Left ventricle myocardium inferior (tissue), 1 donor: ENCODE measurements at regions not wholly inside any gene's neighbourhood (a gene's known extent, or its start where the extent isn't known, plus 50 kb on each side); places are given as distances from the start of the nearest gene placed in this dataset.

Experiments
- DNase-seq: peaks from one replicate; pipeline ENCODE4 v3.0.0-alpha.2; 2020
- H3K27ac ChIP-seq: fragments of 200-600 bp; replicated peaks from 2 replicates; pipeline ENCODE4 v1.8.0; 2021
- H3K27me3 ChIP-seq: fragments of 200-600 bp; 2 replicates; pipeline ENCODE4 v1.8.0; 2021; ENCODE audit warnings: low read depth
- H3K36me3 ChIP-seq: fragments of 200-600 bp; 2 replicates; pipeline ENCODE4 v1.8.0; 2021
- H3K4me1 ChIP-seq: fragments of 200-600 bp; 2 replicates; pipeline ENCODE4 v1.8.0; 2021
- H3K4me3 ChIP-seq: fragments of 200-600 bp; 2 replicates; pipeline ENCODE4 v1.8.0; 2021; ENCODE audit warnings: mild to moderate bottlenecking, moderate library complexity
- H3K9me3 ChIP-seq: fragments of 200-600 bp; replicated peaks from 2 replicates; pipeline ENCODE4 v1.8.0; 2021
- intact Hi-C: fragments of 100-400 bp; cut with micrococcal nuclease; formaldehyde crosslinking; loops from one replicate; pipeline ENCODE4 v1.11.0; 2022
- TF ChIP-seq, protein P1 (sequence below): fragments of 200-600 bp; IDR thresholded peaks from 2 replicates; pipeline ENCODE4 v1.8.0; 2021; ENCODE audit warnings: antibody characterized with exemption, mild to moderate bottlenecking, borderline replicate concordance
- donor health status: DM: no; HTN: yes; CAD: no; lungs with severe emphysema.

DNA sequence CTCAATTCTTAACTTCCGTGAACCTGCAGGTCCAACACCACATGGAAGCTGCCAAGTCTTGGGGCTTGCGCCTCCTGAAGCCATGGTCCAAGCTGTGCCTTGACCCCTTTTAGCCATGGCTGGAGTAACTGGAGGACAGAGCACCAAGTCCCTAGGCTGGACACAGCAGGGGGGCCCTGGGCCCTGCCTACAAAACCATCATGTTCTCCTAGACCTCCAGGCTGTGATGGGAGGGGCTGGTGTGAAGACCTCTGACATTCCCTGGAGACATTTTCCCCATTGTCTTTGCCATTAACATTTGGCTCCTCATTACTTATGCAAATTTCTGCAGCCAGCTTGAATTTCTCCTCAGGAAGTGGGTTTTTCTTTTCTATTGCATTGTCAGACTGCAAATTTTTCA lies 570.1 kb downstream of the FSCB start:
- Histone ChIP-seq H3K9me3 (peaks cover 21% of the 10 kb centered on the region), H3K36me3 (no peaks in the 10 kb centered on the region), H3K4me3 (no peak overlapping the region), H3K4me1 (no peaks in the 10 kb centered on the region), H3K27me3 (no peaks in the 10 kb centered on the region), H3K27ac (no peak overlapping the region)
- intact Hi-C loops: no loop called here
- TF ChIP-seq, protein P1, sequence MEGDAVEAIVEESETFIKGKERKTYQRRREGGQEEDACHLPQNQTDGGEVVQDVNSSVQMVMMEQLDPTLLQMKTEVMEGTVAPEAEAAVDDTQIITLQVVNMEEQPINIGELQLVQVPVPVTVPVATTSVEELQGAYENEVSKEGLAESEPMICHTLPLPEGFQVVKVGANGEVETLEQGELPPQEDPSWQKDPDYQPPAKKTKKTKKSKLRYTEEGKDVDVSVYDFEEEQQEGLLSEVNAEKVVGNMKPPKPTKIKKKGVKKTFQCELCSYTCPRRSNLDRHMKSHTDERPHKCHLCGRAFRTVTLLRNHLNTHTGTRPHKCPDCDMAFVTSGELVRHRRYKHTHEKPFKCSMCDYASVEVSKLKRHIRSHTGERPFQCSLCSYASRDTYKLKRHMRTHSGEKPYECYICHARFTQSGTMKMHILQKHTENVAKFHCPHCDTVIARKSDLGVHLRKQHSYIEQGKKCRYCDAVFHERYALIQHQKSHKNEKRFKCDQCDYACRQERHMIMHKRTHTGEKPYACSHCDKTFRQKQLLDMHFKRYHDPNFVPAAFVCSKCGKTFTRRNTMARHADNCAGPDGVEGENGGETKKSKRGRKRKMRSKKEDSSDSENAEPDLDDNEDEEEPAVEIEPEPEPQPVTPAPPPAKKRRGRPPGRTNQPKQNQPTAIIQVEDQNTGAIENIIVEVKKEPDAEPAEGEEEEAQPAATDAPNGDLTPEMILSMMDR: no peak
- DNase-seq: no peak

DNA sequence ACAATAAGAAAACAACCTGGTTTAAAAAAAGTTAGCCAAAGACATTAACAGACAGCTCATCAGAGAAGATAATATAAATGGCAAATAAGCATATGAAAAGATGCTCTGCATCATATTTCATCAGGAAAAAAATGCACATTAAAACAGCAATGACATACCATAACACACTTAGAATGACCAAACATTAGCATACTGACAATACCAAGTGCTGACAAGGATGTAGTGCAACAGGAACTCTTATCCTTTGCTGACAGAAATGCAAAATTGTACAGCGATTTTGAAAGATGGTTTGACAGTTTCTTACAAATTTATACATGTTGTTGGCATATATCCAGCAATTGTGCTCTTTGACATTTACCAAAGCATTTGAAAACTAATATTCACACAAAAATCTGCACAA lies 573.0 kb downstream of the FSCB start:
- peaks cover 17% of the 10 kb centered on the region for H3K9me3 ChIP-seq
- H3K4me3 ChIP-seq: no peak overlapping the region
- no peaks in the 10 kb centered on the region for H3K27me3 ChIP-seq
- TF ChIP-seq, protein P1: no peak
- intact Hi-C loops: no loop called here
- no peak overlapping the region for H3K27ac ChIP-seq
- no peak for DNase-seq
- H3K4me1 ChIP-seq: no peaks in the 10 kb centered on the region
- no peaks in the 10 kb centered on the region for H3K36me3 ChIP-seq

DNA sequence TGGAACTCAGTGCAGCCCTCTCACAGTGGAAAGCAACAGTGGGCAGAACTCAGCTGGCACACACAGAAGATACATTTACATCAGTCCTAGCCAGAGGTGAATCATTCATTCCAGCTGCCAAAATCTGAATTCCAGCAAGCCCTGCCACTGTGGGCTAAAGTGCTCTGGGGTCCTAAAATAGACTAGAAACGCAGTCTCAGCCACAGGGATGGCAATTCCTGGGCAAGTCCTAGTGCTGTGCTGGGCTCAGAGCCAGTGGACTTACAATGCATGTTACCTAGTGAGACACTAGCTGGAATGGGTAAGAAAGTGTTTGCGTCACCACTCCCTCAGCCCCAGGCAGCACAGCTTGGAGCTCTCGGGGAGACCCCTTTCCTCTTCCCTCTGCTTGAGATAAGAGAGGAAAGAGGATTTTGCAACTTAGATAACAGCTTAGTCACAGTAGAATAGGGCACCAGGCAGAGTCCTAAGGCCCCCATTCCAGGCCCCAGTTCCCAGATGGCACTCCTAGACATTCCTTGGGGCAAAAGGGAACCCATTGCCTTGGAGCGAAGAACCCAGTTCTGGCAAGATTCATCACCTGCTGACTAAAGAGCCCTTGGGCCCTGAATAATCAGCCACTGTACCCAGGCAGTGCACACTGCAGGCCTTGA lies 592.9 kb downstream of the FSCB start:
- no peak for DNase-seq
- Histone ChIP-seq H3K4me3 (no peak overlapping the region), H3K36me3 (no peaks in the 10 kb centered on the region), H3K9me3 (peaks cover 6% of the 10 kb centered on the region), H3K4me1 (no peaks in the 10 kb centered on the region), H3K27me3 (no peaks in the 10 kb centered on the region), H3K27ac (no peak overlapping the region)
- intact Hi-C loops: no loop called here
- TF ChIP-seq, protein P1: no peak

DNA sequence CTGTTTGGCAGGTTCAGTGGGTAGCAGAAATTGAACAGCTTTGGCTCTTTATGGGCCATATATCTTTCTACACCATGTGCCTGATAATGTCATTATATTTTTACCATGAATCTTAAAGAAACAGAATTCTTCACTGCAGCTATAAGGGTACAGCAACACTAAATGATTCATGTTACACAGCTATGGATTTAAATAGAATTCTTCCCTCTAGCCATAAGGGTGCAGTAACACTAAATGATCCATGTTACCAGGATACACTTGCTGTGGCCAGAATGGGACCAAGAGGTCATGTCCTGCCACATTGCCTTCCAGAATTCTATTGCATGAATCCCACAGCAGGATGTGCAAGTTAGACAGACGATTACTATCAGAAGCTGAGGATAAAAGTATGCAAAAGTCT lies 603.9 kb downstream of the FSCB start:
- TF ChIP-seq, protein P1: no peak
- H3K27me3 ChIP-seq: no peaks in the 10 kb centered on the region
- peaks cover 5% of the 10 kb centered on the region for H3K9me3 ChIP-seq
- intact Hi-C loops: no loop called here
- H3K27ac ChIP-seq: no peak overlapping the region
- no peak overlapping the region for H3K4me3 ChIP-seq
- no peak for DNase-seq
- no peaks in the 10 kb centered on the region for H3K36me3 ChIP-seq
- H3K4me1 ChIP-seq: no peaks in the 10 kb centered on the region

DNA sequence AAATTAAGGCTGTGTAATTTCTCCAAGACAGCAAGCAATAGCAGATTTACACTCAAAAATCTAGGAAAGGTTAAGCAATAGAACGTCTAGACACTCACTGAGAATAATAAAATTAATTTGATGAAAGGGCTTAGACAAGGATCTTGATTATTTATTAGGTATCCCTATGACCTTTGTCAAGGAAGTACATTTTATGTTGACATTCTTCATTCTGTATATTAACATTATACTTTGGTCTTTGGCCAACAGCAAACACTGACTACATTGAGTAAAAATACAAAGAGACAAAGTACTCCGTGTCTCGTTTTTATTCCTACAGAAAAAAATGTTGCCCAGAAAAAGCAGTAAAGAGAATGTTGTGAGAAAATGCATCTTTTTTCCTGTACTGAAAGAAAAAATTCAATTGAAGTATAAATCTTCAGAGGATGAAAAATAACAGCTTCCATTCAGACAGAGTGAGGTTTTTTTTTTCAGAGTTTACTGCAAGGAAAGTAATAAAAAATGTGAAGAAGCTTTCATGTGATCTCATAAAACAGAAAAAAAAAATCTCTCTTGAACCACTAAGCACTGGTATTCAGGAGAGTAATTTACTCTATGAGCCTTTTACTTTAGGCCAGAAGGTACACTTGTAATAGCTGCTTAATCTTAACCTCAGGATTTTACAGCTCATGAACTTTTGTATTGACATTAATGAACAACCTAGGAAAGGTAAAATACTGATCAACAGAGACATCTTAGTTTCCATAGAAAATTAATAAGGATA lies 605.0 kb downstream of the FSCB start:
- H3K4me3 ChIP-seq: no peak overlapping the region
- no peaks in the 10 kb centered on the region for H3K36me3 ChIP-seq
- H3K27me3 ChIP-seq: no peaks in the 10 kb centered on the region
- TF ChIP-seq, protein P1: no peak
- peaks cover 5% of the 10 kb centered on the region for H3K9me3 ChIP-seq
- intact Hi-C loops: no loop called here
- no peak for DNase-seq
- H3K27ac ChIP-seq: no peak overlapping the region
- no peaks in the 10 kb centered on the region for H3K4me1 ChIP-seq
